ENCODE measurements at regions not wholly inside any gene's neighbourhood (a gene's known extent, or its start where the extent isn't known, plus 50 kb on each side); places are given as distances from the start of the nearest gene placed in this dataset.

- no peak overlapping the region for H3K4me3 ChIP-seq
- no peak for DNase-seq
- H3K9ac ChIP-seq (ENCODE audit: low read depth in 2 of 2, low read length in 2 of 2): no peak overlapping the region
- no peaks in the 10 kb centered on the region for H3K4me1 ChIP-seq
- H3K36me3 ChIP-seq: no peaks in the 10 kb centered on the region
- no peak overlapping the region for H3K27ac ChIP-seq
- intact Hi-C loops (cut with DNase I): no loop called here
- H3K9me3 ChIP-seq: no peaks in the 10 kb centered on the region
- no peaks in the 10 kb centered on the region for H3K27me3 ChIP-seq
- TF ChIP-seq CTCF (IDR thresholded peaks at IDR 0.05): no peak
Observed at GRCh38 chr11:109819410-109819809, 273.8 kb upstream of the ZC3H12C start.

- Histone ChIP-seq H3K36me3 (no peaks in the 10 kb centered on the region), H3K27ac (no peak overlapping the region), H3K4me1 (no peaks in the 10 kb centered on the region), H3K4me3 (no peak overlapping the region), H3K27me3 (no peaks in the 10 kb centered on the region), H3K9me3 (no peaks in the 10 kb centered on the region), H3K9ac (ENCODE audit: low read depth in 2 of 2, low read length in 2 of 2) (no peak overlapping the region)
- intact Hi-C loops (cut with DNase I): no loop called here
- DNase-seq: no peak
- no peak for TF ChIP-seq CTCF (IDR thresholded peaks at IDR 0.05)
Observed at GRCh38 chr11:109821511-109821910, 271.7 kb upstream of the ZC3H12C start.

GRCh38 chr11:109822436-109823102 is 270.6 kb upstream of the ZC3H12C start:
- Histone ChIP-seq H3K36me3 (no peaks in the 10 kb centered on the region), H3K27ac (no peak overlapping the region), H3K4me3 (no peak overlapping the region), H3K4me1 (no peaks in the 10 kb centered on the region), H3K9me3 (no peaks in the 10 kb centered on the region), H3K27me3 (no peaks in the 10 kb centered on the region), H3K9ac (ENCODE audit: low read depth in 2 of 2, low read length in 2 of 2) (no peak overlapping the region)
- intact Hi-C loops (cut with DNase I): no loop called here
- no peak for DNase-seq
- TF ChIP-seq CTCF (IDR thresholded peaks at IDR 0.05): no peak

- no peaks in the 10 kb centered on the region for H3K4me1 ChIP-seq
Observed at GRCh38 chr11:109828387-109828786, 264.8 kb upstream of the ZC3H12C start.

GRCh38 chr11:109838026-109838425 is 255.2 kb upstream of the ZC3H12C start:
- DNase-seq: no peak
- H3K4me3 ChIP-seq: no peak overlapping the region
- no peaks in the 10 kb centered on the region for H3K27me3 ChIP-seq
- no peak overlapping the region for H3K9ac ChIP-seq (ENCODE audit: low read depth in 2 of 2, low read length in 2 of 2)
- H3K4me1 ChIP-seq: no peaks in the 10 kb centered on the region
- no peaks in the 10 kb centered on the region for H3K36me3 ChIP-seq
- intact Hi-C loops (cut with DNase I): no loop called here
- H3K9me3 ChIP-seq: no peaks in the 10 kb centered on the region
- TF ChIP-seq CTCF (IDR thresholded peaks at IDR 0.05): no peak
- no peak overlapping the region for H3K27ac ChIP-seq

More at GRCh38 chr11:109828387-109828786, 264.8 kb upstream of the ZC3H12C start:
- Histone ChIP-seq H3K9me3 (no peaks in the 10 kb centered on the region), H3K9ac (ENCODE audit: low read depth in 2 of 2, low read length in 2 of 2) (no peak overlapping the region), H3K27ac (no peak overlapping the region), H3K4me3 (no peak overlapping the region), H3K36me3 (no peaks in the 10 kb centered on the region), H3K27me3 (no peaks in the 10 kb centered on the region)
- no peak for TF ChIP-seq CTCF (IDR thresholded peaks at IDR 0.05)
- intact Hi-C loops (cut with DNase I): no loop called here
- no peak for DNase-seq
